ENCODE measurements at regions not wholly inside any gene's neighbourhood (a gene's known extent, or its start where the extent isn't known, plus 50 kb on each side); places are given as distances from the start of the nearest gene placed in this dataset.

GRCh38 chr6:140040396-140040795 lies 665.9 kb upstream of the CITED2 start:
- TF ChIP-seq CTCF (IDR thresholded peaks at IDR 0.05; ENCODE audit: low read depth, low read length) (no peak), POLR2A (IDR thresholded peaks at IDR 0.05; ENCODE audit: extremely low read depth, insufficient read length) (no peak)
